ENCODE measurements at regions not wholly inside any gene's neighbourhood (a gene's known extent, or its start where the extent isn't known, plus 50 kb on each side); places are given as distances from the start of the nearest gene placed in this dataset.
"Not testable (repeated sequence)": the region's sequence is repeated elsewhere in the genome, so short reads cannot be mapped to it uniquely, and the experiment has no call there.

GRCh38 chr10:114872519-114873087, 51.0 kb downstream of the FHIP2A start:
- no peak for DNase-seq

- no peak for DNase-seq
These were observed 53.3 kb downstream of the FHIP2A start for GRCh38 chr10:114874827-114875411.

- not testable (repeated sequence) for DNase-seq
These were observed 54.1 kb downstream of the FHIP2A start for GRCh38 chr10:114875590-114876081.

- no peak for DNase-seq
These were observed 54.6 kb downstream of the FHIP2A start for GRCh38 chr10:114876169-114876568.

- peak; percentile 81 for DNase-seq
These were observed 55.2 kb downstream of the FHIP2A start for GRCh38 chr10:114876602-114877300.

GRCh38 chr10:114877301-114877644, 55.7 kb downstream of the FHIP2A start:
- DNase-seq: no peak

- no peak for DNase-seq
These were observed 57.5 kb downstream of the FHIP2A start for GRCh38 chr10:114879093-114879492.

- DNase-seq: no peak
These were observed 58.1 kb downstream of the FHIP2A start for GRCh38 chr10:114879541-114880158.

- no peak for DNase-seq
These were observed 56.6 kb upstream of the TRUB1 start for GRCh38 chr10:114881417-114881816.

- DNase-seq: no peak
These were observed 56.1 kb upstream of the TRUB1 start for GRCh38 chr10:114881901-114882300.

- no peak for DNase-seq
These were observed 52.6 kb upstream of the TRUB1 start for GRCh38 chr10:114885443-114885842.
